NCI-H2081 (cell line): ENCODE measurements at regions not wholly inside any gene's neighbourhood (a gene's known extent, or its start where the extent isn't known, plus 50 kb on each side); places are given as distances from the start of the nearest gene placed in this dataset.

Source experiments
- DNase-seq, 2 experiments: peaks; one replicate each; lab custom pipeline; 2025; lab: John Stamatoyannopoulos, UW

DNA sequence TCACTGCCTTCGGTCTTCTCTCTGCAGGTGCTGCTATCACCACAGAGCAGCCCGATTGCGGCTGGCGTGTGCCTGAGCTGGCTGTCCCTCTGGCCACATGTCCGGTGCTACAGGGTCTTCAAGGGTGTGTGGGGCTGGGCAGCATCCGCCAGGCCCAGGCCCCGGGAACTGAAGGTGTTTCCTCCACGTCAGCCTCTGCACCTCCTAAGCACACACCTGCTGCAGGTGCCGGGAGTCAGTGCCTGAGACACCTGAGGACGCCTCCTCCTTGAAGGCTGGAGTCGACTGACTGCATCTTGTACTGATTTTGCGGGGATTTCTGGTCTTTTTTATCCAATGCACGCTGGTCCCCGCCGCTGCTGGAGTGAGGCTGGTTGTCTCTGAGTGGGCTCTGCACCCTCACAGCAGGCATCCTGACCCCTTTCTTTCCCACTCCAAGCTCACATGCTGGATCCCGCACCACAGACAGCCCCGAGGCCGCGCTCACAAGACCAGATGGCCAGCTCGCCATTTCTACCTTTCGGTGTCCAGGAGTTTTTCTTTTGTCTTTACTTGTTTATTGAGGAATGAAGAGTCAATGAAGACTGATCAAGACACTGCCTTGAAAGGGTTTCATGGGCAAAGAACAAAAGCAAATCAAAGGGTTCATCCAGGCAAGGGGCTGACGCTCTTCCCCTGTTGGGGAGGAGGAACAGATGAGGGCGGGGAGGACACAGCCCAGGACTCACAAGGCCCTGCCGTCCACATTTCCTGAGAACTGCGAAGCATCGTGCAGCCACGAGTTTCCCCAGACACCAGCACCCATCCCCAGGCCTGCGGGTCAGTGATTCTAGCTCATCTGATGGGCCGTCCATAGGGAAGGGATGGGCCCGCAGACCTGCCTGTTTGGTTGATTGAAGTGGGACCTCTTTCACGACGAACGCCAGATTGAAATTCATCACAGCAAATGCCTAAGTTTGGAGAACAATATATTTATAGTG is 203.8 kb upstream of the SOX1 start:
- no peak for DNase-seq

DNA sequence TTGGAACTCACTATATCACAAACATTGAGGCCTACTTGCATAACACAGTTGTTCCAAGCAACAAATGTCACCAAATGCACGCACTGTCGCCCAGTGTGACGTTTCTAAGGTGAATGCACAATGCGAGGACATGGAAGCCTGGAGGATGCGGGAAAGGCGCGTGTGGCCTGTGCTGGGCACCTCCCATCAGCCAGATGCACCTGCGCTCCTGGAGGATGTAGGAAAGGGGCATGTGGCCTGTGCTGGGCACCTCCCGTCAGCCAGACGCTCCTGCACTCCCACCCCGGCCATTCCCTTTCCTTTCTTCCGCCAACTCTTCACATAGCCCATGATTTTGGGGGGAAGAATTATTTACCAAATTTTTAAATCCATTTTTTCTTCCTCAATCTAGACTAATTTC is 202.4 kb upstream of the SOX1 start:
- no peak for DNase-seq

DNA sequence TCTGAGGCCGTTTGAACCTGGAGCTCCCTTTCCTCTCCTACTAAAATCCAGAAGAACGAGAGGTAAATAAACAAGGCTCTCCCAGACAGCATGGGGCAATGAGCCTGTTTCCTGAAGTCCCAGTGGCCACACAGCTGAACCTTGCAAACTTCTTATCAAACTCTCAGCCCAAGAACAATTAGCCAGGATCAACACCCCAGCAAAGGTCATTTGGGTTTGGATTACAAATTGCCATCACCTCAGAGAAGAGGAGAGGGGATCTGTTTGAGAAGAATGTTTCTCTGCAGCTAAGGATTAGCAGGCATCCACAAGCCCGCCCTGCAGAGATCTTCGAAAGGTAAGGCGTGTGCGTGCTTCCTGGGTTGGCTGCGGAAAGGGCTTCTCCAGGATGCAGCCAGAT is 201.9 kb upstream of the SOX1 start:
- no peak for DNase-seq

DNA sequence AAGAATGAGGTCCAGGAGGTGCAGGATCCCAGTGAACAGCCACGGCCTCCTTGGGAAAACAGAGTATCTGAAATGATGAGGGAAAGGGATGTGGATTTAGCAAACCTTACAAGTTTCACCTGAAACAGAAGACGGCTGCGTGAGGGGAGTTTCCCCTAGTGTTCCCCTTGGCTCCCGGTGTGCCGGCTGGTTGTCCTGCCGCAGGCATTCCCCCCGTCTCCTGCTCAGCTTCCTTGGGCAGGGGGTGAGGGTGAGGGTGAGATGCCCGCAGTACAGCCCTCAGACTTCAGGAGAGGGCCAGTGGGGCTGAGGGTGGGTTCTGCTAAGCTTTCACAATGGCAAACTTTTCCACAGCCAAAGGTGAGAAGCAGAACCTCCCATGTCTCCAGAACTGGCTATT is 201.1 kb upstream of the SOX1 start:
- DNase-seq = no peak

DNA sequence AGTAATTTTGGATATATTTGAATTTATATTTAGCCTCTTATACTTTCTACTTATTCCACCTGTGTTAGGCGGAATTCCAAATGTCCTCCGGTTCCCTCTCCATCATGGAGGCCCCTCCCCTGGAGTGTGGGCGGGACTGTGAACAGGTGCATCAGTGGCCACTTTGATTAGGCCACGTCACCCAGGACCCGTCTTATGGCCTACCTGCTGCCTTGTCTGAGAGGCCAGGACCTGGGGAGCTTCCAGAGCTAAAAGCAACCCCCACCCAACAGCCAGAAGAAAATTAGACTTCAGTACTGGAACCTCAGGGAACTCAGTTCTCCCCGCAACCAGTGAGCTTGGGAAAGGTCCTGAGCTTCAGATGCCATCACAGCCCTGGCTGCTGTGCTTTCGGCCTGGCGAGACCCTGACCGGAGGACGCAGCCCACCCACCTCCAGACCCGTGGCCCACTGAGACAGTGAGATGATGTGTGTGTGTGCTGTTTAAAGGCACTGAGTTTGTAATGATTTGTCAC is 200.2 kb upstream of the SOX1 start:
- DNase-seq = no peak

DNA sequence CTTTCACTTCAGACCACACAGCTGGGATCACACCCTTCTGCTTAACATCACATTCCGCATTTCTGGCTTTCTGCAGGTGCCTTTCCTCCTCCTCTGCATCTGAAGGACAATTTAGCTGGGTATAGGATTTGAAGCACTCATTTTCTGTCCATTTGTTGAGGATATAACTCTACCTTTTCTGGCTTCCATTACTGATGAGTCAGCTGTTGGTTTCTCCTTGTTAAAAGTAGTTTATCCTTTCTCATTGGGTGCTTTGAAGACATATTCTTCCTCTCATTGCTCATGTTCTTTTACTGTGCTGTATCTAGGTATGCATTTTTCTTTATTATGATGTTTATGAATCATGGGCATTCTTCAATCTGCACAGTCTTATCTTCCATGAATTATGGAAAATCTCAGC is 199.3 kb upstream of the SOX1 start:
- DNase-seq = no peak

DNA sequence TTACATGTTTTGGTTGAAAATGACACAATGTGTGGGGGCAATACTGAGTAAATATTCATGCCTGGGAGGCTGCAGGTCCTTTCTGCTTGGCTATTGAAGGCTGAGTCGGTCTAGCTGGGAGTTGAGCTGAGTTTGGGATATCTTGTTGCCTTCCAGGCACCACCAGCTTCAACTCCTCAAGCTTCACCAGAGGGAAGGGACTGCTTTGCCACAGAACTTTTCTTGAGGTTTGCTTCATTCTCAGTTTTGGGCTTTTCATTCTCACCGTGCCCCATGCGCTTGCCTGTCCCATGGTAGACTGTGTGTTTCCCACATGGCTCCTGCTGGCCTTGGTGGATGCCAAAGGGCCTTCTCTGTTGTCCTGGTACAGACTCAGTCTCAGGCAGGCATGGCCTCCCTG is 198.2 kb upstream of the SOX1 start:
- DNase-seq = no peak

DNA sequence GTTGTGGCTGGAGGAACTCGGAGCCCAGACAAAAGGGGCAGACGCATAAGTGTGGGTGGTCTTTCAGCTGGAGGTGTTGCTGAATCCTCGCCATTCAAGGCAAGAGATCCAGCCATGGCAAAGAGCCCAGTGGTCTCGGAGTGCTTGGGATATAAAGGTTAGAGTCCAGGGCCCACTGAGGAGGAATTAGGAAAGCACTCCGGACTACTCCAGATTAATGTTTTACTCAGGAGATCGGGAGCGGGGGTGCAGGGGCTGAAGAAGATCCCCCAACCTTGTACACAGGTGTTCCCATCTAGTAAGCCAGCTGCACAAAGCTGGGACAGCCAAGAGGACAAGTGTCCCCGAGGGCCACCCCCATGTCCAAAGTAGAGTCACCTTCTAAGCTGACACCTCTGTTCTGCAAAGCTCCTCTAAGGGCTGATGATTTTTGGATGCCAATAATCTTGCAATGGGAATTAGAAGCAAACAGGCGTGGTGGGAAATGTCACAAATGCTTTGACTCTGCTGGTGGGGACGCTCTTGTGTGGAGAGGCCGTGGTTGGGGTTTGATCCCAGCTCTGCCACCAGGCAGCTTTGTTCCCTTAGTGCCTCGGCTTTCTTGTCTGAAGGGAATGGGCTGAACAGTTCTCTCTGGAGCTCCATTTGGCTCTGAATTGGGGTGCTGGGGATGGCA is 194.3 kb upstream of the SOX1 start:
- no peak for DNase-seq

DNA sequence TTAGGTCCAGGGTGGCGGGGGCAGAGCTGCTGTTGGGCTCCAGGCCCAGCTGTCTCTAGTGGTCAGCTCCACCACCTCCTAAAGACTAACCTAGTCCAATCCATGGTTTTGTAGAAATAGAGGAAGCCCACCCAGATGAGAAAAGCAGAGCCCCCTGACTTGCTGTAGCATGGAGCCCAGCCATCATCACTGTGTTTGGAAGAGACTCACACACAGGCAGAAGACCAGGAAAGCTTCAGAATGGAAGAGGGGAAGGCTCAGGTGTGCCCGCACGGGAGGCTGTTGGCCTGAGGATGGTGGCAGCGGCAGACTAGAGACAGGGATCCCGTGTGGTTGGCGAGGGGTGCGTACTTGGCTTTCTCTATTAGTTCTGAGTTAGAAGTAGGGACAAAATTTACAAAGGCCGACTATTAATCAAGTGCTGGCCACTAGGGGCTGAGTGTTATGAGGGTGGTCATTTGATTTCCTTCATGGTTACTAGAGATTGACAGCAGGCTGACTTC is 193.2 kb upstream of the SOX1 start:
- no peak for DNase-seq

DNA sequence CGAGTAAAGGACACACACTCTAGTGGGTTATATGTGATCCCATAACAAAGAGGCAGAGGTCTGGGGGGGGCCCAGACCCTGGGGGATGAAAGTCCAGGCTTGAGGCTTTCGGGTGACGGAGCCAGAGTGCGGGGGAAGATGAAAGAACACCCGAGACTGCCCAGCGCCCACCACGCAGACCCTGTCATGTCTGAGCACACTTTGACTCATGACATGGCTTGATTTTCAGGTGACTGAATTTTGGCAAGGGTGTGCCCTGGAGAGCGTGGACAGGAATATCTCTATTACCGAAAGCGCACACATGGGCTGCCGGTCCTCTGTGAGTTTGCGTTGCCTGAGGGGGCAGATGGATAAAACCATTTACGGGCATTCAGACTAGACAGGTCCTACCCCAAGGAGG is 192.0 kb upstream of the SOX1 start:
- no peak for DNase-seq

DNA sequence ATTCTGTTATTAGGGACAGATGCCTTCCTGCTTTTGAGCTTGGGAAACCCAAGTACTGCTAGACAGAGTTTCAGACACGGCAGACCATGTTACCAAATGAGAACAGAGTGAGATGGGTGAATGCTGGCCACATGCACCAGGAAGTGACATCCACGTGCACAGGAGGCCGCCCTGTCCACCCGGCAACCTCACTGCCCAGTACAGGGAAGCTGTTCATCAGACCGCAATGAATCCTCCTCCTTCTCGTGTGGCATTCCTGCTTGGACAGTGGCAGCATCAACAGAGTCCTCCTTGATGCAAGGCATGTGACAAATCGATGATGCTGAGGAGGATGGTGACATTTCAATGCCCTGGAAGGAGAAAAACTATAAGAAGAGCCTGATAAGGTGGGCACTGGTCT is 191.0 kb upstream of the SOX1 start:
- DNase-seq = no peak

DNA sequence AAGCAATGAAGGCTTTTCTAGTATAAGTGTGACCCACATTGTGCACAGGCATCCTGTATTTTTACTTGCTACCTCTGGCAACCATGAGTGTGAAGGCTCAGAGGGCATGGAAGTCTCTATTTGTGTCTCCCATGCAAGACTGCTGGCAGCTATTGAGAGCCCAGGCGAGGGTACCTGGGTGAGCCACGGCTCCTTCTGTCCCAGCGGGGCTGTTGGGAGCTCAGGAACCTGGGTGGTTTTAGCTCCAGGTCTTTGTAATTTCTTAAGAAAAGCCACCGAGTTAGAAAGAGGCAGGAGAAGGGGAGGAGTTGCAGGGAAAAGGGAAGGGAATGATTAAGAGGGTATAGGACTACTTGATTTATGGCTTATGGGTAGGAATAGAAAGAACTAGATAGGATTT is 190.4 kb upstream of the SOX1 start:
- no peak for DNase-seq

DNA sequence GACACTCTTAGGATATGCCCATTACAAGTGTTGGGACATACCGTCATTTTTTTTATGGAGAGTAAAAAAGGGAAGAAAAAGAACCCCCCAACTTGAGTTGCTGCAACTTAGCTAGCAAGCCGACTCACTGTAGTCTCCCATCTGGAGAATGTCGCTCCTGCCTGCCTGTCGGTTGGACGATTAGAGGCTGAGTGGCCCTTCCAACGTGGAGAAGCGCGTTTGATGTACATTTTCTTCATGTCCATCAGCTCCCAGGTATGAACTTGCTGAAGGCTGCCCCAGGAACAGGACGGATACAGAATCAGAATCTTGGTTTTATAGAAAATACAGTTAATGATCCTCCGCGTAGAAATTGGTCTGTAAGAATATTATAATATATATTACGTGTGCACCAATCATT is 189.0 kb upstream of the SOX1 start:
- no peak for DNase-seq

DNA sequence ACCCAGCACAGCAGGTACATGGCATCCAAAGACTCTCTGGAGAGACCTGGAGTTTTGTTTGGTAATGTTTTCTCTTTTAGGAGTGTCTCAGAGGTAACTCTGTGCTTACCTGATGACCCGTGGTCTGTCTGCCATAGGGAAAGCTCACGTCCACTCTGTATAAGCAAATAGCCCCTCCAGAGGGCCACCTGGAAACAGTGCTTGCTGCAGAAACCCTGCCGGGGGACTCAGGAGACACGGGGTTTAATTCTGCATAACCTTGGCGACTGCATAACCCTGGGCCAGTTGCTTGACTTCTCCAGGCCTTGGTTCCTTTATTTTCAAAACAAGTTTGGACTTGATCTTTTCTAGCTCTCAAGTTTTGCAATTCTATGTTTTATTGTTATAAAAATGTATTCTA is 187.2 kb upstream of the SOX1 start:
- no peak for DNase-seq

DNA sequence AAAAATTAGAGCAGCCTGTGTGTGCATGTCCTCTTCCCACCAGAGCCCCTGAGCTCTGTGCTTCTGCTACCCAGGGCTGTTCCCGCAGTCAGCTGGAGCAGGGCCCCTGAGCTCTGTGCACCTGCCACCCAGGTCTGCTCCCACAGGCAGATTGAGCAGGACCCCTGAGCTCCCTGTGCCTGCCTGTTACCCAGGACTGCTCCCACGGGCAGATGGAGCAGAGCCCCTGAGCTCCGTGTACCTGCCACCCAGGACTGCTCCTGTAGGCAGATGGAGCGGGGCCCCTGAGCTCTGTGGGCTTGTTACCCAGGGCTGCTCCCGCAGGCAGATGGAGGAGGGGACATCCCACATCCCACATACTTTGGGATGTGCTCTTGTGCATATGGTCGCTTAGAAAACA is 186.8 kb upstream of the SOX1 start:
- DNase-seq = no peak

DNA sequence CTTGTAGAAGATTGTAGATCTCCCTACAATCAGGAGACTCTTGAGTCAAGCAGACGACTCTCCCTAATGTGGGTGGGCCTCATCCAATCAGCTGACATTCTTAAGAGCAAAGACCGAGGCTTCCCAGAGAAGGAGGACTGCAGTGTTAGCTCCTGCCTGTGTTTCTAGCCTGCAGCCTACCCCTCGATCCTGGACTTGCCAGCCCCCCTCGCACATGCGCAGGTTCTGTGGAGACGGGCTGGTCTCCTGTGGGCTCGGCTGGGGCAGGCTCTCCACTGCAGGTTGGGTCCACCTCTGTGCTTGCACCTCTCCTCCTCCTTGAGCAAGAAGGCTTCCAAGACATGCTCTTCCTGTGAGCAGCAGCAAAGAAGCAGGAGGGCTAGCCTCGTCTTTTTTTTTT is 185.2 kb upstream of the SOX1 start:
- DNase-seq = no peak

DNA sequence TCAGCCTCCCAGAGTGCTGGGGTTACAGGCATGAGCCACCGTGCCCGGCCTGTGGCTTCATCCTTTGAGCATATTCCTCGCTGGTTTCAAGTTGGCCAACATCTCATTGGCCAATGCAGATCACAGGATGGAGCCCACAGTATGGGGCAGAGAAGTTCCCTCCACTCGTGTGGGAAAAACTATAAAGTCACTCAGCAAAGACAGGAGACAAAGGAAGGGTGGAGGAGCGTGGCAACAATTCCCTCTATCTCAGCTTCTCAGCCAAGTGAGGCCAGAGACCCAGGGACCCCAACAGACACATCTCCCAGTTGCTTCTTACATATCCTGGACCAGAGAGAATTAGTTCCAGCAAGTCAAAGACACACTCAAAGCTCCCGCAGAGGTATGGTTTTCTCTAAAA is 184.6 kb upstream of the SOX1 start:
- no peak for DNase-seq

DNA sequence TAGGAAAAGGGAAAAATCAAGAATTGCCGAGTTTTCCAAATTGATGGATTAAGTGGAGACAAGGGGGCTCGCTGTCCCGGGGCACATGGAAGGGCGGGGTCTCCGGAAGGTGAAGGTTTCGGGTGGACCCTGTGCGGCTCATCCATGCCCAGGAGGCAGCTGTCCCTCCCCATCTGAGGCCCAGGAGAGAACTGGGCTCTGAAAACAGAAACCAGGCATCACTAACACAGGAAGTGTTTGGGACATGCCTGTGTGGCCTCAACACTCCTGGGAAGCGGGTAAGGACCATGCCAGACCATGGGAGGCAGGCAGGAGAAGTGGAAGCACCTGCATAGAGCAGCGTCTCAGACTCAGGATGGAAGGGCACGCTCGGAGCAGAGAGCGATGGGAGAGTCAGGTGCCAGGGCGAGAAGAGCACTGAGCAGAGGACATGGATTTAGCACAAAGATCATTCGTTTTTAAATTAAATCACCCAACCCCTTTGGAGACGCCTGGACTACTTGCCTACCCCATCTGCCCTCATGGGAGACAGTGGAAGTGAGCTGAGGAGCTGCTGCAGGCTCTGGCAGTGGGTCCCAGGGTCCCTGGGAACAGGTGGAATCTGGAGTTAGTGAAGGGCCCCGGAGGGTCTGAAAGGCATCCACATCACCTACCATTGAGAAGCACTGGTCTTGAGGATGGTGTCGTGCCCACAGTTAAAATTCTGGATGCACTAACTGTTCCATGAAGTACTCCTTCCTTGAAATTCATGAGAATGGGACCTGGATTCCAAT is 183.2 kb upstream of the SOX1 start:
- no peak for DNase-seq

DNA sequence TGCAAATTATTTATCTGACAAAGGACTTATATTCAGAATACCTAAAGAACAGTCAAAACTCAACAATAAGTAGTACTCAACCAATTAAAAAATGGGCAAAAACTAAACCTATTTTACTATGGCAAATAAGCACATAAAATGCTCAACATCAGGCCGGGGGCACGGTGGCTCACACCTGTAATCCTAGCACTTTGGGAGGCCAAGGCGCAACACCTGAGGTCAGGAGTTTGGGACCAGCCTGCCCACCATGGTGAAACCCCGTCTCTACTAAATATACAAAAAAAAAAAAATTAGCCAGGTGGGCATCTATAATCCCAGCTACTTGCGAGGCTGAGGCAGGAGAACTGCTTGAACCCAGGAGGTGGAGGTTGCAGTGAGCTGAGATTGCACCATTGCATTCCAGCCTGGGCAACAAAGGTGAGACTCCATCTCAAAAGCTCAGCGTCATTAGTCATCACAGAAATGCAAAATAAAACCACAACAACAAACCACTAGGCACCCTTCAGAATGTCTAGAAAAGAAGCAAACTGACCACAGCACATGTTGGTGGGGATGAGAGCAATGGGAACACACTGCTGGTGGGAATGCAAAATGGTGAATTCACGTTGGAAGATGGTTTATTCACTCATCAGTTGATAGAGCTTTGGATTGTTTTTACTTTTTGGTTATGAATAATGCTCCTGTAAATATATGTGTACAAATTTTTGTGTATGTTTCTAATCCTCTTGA is 180.6 kb upstream of the SOX1 start:
- no peak for DNase-seq

DNA sequence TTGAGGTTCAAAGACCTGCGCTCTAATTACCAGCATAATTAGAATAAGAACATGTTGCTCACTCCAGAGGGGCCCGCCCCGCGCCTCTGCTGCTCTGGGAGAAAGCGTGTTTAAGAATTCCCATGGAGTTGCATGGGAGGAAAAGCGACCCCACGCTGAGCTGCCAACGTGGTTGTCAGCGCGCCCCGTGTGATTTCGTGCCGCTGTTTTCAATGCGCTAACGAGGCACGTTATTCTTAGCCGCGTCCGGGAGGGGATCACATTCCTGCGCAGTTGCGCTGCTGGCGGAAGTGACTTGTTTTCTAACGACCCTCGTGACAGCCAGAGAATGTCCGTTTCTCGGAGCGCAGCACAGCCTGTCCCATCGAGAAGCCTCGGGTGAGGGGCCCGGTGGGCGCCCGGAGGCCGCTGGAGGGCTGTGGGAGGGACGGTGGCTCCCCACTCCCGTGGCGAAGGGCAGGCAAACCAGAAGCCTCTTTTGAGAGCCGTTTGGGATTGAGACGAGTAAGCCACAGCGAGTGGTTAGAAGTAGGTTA is 173.8 kb upstream of the SOX1 start:
- DNase-seq = no peak
